ENCODE measurements at regions not wholly inside any gene's neighbourhood (a gene's known extent, or its start where the extent isn't known, plus 50 kb on each side); places are given as distances from the start of the nearest gene placed in this dataset.

GRCh38 chr16:27665881-27666280, 115.9 kb downstream of the KATNIP start:
- H3K4me1 ChIP-seq (ENCODE audit: insufficient read depth, low read length) = no peaks in the 10 kb centered on the region
- no peak overlapping the region for H3K27ac ChIP-seq (ENCODE audit: low read depth, low read length)
- no peak overlapping the region for H3K9ac ChIP-seq (ENCODE audit: low read length)
- H3K4me3 ChIP-seq (ENCODE audit: low read depth in 1 of 2, low read length in 2 of 2) = no peak overlapping the region
- no peaks in the 10 kb centered on the region for H3K9me3 ChIP-seq (ENCODE audit: low read length)
- H3K36me3 ChIP-seq (ENCODE audit: insufficient read depth, low read length) = no peaks in the 10 kb centered on the region
- no peaks in the 10 kb centered on the region for H3K27me3 ChIP-seq (ENCODE audit: control insufficient read depth in 1 of 2, insufficient read depth in 2 of 2, low read length in 2 of 2)

GRCh38 chr16:27670071-27670810, 120.3 kb downstream of the KATNIP start:
- H3K4me1 ChIP-seq (ENCODE audit: insufficient read depth, low read length) = no peaks in the 10 kb centered on the region
- H3K9me3 ChIP-seq (ENCODE audit: low read length) = no peaks in the 10 kb centered on the region
- no peak overlapping the region for H3K27ac ChIP-seq (ENCODE audit: low read depth, low read length)

GRCh38 chr16:27671410-27671809, 121.5 kb downstream of the KATNIP start:
- no peaks in the 10 kb centered on the region for H3K27me3 ChIP-seq (ENCODE audit: control insufficient read depth in 1 of 2, insufficient read depth in 2 of 2, low read length in 2 of 2)

More at GRCh38 chr16:27670071-27670810, 120.3 kb downstream of the KATNIP start:
- H3K36me3 ChIP-seq (ENCODE audit: insufficient read depth, low read length) = no peaks in the 10 kb centered on the region
- H3K9ac ChIP-seq (ENCODE audit: low read length) = no peak overlapping the region
- H3K27me3 ChIP-seq (ENCODE audit: control insufficient read depth in 1 of 2, insufficient read depth in 2 of 2, low read length in 2 of 2) = no peaks in the 10 kb centered on the region
- no peak overlapping the region for H3K4me3 ChIP-seq (ENCODE audit: low read depth in 1 of 2, low read length in 2 of 2)

GRCh38 chr16:27676839-27677238, 126.9 kb downstream of the KATNIP start:
- Histone ChIP-seq H3K27me3 (ENCODE audit: control insufficient read depth in 1 of 2, insufficient read depth in 2 of 2, low read length in 2 of 2) (no peaks in the 10 kb centered on the region), H3K4me3 (ENCODE audit: low read depth in 1 of 2, low read length in 2 of 2) (no peak overlapping the region), H3K4me1 (ENCODE audit: insufficient read depth, low read length) (no peaks in the 10 kb centered on the region), H3K27ac (ENCODE audit: low read depth, low read length) (no peak overlapping the region), H3K36me3 (ENCODE audit: insufficient read depth, low read length) (peaks cover 24% of the 10 kb centered on the region), H3K9ac (ENCODE audit: low read length) (no peak overlapping the region), H3K9me3 (ENCODE audit: low read length) (no peaks in the 10 kb centered on the region)

More at GRCh38 chr16:27671410-27671809, 121.5 kb downstream of the KATNIP start:
- Histone ChIP-seq H3K4me3 (ENCODE audit: low read depth in 1 of 2, low read length in 2 of 2) (no peak overlapping the region), H3K27ac (ENCODE audit: low read depth, low read length) (no peak overlapping the region), H3K4me1 (ENCODE audit: insufficient read depth, low read length) (no peaks in the 10 kb centered on the region), H3K9ac (ENCODE audit: low read length) (no peak overlapping the region), H3K9me3 (ENCODE audit: low read length) (no peaks in the 10 kb centered on the region), H3K36me3 (ENCODE audit: insufficient read depth, low read length) (no peaks in the 10 kb centered on the region)

GRCh38 chr16:27677263-27677662, 127.3 kb downstream of the KATNIP start:
- no peaks in the 10 kb centered on the region for H3K27me3 ChIP-seq (ENCODE audit: control insufficient read depth in 1 of 2, insufficient read depth in 2 of 2, low read length in 2 of 2)
- H3K4me1 ChIP-seq (ENCODE audit: insufficient read depth, low read length) = no peaks in the 10 kb centered on the region
- no peak overlapping the region for H3K9ac ChIP-seq (ENCODE audit: low read length)
- peaks cover 24% of the 10 kb centered on the region for H3K36me3 ChIP-seq (ENCODE audit: insufficient read depth, low read length)
- H3K27ac ChIP-seq (ENCODE audit: low read depth, low read length) = no peak overlapping the region
- no peaks in the 10 kb centered on the region for H3K9me3 ChIP-seq (ENCODE audit: low read length)
- H3K4me3 ChIP-seq (ENCODE audit: low read depth in 1 of 2, low read length in 2 of 2) = no peak overlapping the region

GRCh38 chr16:27678955-27679354, 129.0 kb downstream of the KATNIP start:
- Histone ChIP-seq H3K27me3 (ENCODE audit: control insufficient read depth in 1 of 2, insufficient read depth in 2 of 2, low read length in 2 of 2) (no peaks in the 10 kb centered on the region), H3K4me3 (ENCODE audit: low read depth in 1 of 2, low read length in 2 of 2) (no peak overlapping the region), H3K4me1 (ENCODE audit: insufficient read depth, low read length) (no peaks in the 10 kb centered on the region), H3K9ac (ENCODE audit: low read length) (no peak overlapping the region), H3K36me3 (ENCODE audit: insufficient read depth, low read length) (peaks cover 24% of the 10 kb centered on the region), H3K27ac (ENCODE audit: low read depth, low read length) (no peak overlapping the region), H3K9me3 (ENCODE audit: low read length) (no peaks in the 10 kb centered on the region)

GRCh38 chr16:27679899-27680298, 130.0 kb downstream of the KATNIP start:
- H3K27me3 ChIP-seq (ENCODE audit: control insufficient read depth in 1 of 2, insufficient read depth in 2 of 2, low read length in 2 of 2) = no peaks in the 10 kb centered on the region
- H3K9ac ChIP-seq (ENCODE audit: low read length) = no peak overlapping the region
- H3K27ac ChIP-seq (ENCODE audit: low read depth, low read length) = no peak overlapping the region
- H3K9me3 ChIP-seq (ENCODE audit: low read length) = no peaks in the 10 kb centered on the region
- no peak overlapping the region for H3K4me3 ChIP-seq (ENCODE audit: low read depth in 1 of 2, low read length in 2 of 2)
- no peaks in the 10 kb centered on the region for H3K4me1 ChIP-seq (ENCODE audit: insufficient read depth, low read length)
- peaks cover 24% of the 10 kb centered on the region for H3K36me3 ChIP-seq (ENCODE audit: insufficient read depth, low read length)

GRCh38 chr16:27681681-27682080, 131.7 kb downstream of the KATNIP start:
- Histone ChIP-seq H3K27ac (ENCODE audit: low read depth, low read length) (no peak overlapping the region), H3K9ac (ENCODE audit: low read length) (no peak overlapping the region), H3K36me3 (ENCODE audit: insufficient read depth, low read length) (peaks cover 24% of the 10 kb centered on the region), H3K4me1 (ENCODE audit: insufficient read depth, low read length) (no peaks in the 10 kb centered on the region), H3K9me3 (ENCODE audit: low read length) (no peaks in the 10 kb centered on the region), H3K27me3 (ENCODE audit: control insufficient read depth in 1 of 2, insufficient read depth in 2 of 2, low read length in 2 of 2) (no peaks in the 10 kb centered on the region), H3K4me3 (ENCODE audit: low read depth in 1 of 2, low read length in 2 of 2) (no peak overlapping the region)

- no peak overlapping the region for H3K27ac ChIP-seq (ENCODE audit: low read depth, low read length)
- H3K36me3 ChIP-seq (ENCODE audit: insufficient read depth, low read length) = peaks cover 10% of the 10 kb centered on the region
These were observed 134.1 kb downstream of the KATNIP start for GRCh38 chr16:27684047-27684446.

GRCh38 chr16:27685807-27686206, 135.9 kb downstream of the KATNIP start:
- Histone ChIP-seq H3K27me3 (ENCODE audit: control insufficient read depth in 1 of 2, insufficient read depth in 2 of 2, low read length in 2 of 2) (no peaks in the 10 kb centered on the region), H3K9ac (ENCODE audit: low read length) (no peak overlapping the region), H3K27ac (ENCODE audit: low read depth, low read length) (no peak overlapping the region)

More at GRCh38 chr16:27684047-27684446, 134.1 kb downstream of the KATNIP start:
- Histone ChIP-seq H3K9ac (ENCODE audit: low read length) (no peak overlapping the region), H3K27me3 (ENCODE audit: control insufficient read depth in 1 of 2, insufficient read depth in 2 of 2, low read length in 2 of 2) (no peaks in the 10 kb centered on the region), H3K4me1 (ENCODE audit: insufficient read depth, low read length) (no peaks in the 10 kb centered on the region), H3K4me3 (ENCODE audit: low read depth in 1 of 2, low read length in 2 of 2) (no peak overlapping the region), H3K9me3 (ENCODE audit: low read length) (no peaks in the 10 kb centered on the region)

GRCh38 chr16:27686926-27687325, 137.0 kb downstream of the KATNIP start:
- Histone ChIP-seq H3K4me1 (ENCODE audit: insufficient read depth, low read length) (no peaks in the 10 kb centered on the region), H3K36me3 (ENCODE audit: insufficient read depth, low read length) (no peaks in the 10 kb centered on the region), H3K9me3 (ENCODE audit: low read length) (no peaks in the 10 kb centered on the region), H3K9ac (ENCODE audit: low read length) (no peak overlapping the region), H3K27me3 (ENCODE audit: control insufficient read depth in 1 of 2, insufficient read depth in 2 of 2, low read length in 2 of 2) (no peaks in the 10 kb centered on the region), H3K4me3 (ENCODE audit: low read depth in 1 of 2, low read length in 2 of 2) (no peak overlapping the region), H3K27ac (ENCODE audit: low read depth, low read length) (no peak overlapping the region)

More at GRCh38 chr16:27685807-27686206, 135.9 kb downstream of the KATNIP start:
- no peaks in the 10 kb centered on the region for H3K9me3 ChIP-seq (ENCODE audit: low read length)
- peaks cover 4% of the 10 kb centered on the region for H3K36me3 ChIP-seq (ENCODE audit: insufficient read depth, low read length)
- H3K4me3 ChIP-seq (ENCODE audit: low read depth in 1 of 2, low read length in 2 of 2) = no peak overlapping the region
- H3K4me1 ChIP-seq (ENCODE audit: insufficient read depth, low read length) = no peaks in the 10 kb centered on the region

- Histone ChIP-seq H3K9me3 (ENCODE audit: low read length) (no peaks in the 10 kb centered on the region), H3K4me1 (ENCODE audit: insufficient read depth, low read length) (no peaks in the 10 kb centered on the region), H3K27me3 (ENCODE audit: control insufficient read depth in 1 of 2, insufficient read depth in 2 of 2, low read length in 2 of 2) (no peaks in the 10 kb centered on the region), H3K4me3 (ENCODE audit: low read depth in 1 of 2, low read length in 2 of 2) (no peak overlapping the region), H3K36me3 (ENCODE audit: insufficient read depth, low read length) (no peaks in the 10 kb centered on the region), H3K9ac (ENCODE audit: low read length) (no peak overlapping the region), H3K27ac (ENCODE audit: low read depth, low read length) (no peak overlapping the region)
These were observed 137.7 kb downstream of the KATNIP start for GRCh38 chr16:27687605-27688004.

Measured in muscle layer of colon (tissue), 2 donors.